ENCODE measurements at regions not wholly inside any gene's neighbourhood (a gene's known extent, or its start where the extent isn't known, plus 50 kb on each side); places are given as distances from the start of the nearest gene placed in this dataset.

DNA sequence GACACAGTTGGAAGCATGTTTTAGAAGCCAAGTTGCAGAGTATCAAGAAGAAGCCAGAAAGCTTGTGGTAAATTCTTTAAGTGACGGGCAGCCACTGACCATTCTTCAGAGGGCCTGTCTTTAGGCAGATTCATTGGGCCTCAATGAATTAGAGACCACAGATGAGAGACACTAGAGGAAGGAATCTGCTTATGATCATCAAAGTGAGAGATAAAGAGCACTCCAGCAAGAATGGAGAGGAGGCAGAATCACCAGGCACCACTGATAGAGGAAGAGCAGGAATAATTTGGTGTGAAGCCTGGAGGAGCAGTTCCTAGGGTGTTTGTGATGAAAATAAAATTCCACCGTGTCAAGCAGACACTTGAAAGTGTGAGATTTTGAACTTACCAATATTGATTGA is 365.9 kb upstream of the SLC30A5 start:
- TF ChIP-seq POLR2A (IDR thresholded peaks at IDR 0.05; ENCODE audit: low read length) (no peak), GATA1 (IDR thresholded peaks at IDR 0.05; ENCODE audit: low read depth, low read length) (no peak)
